NCI-H2171 (cell line): ENCODE measurements at regions not wholly inside any gene's neighbourhood (a gene's known extent, or its start where the extent isn't known, plus 50 kb on each side); places are given as distances from the start of the nearest gene placed in this dataset.

Experiments
- DNase-seq: peaks from one replicate; lab custom pipeline; 2025; lab: John Stamatoyannopoulos, UW

DNA sequence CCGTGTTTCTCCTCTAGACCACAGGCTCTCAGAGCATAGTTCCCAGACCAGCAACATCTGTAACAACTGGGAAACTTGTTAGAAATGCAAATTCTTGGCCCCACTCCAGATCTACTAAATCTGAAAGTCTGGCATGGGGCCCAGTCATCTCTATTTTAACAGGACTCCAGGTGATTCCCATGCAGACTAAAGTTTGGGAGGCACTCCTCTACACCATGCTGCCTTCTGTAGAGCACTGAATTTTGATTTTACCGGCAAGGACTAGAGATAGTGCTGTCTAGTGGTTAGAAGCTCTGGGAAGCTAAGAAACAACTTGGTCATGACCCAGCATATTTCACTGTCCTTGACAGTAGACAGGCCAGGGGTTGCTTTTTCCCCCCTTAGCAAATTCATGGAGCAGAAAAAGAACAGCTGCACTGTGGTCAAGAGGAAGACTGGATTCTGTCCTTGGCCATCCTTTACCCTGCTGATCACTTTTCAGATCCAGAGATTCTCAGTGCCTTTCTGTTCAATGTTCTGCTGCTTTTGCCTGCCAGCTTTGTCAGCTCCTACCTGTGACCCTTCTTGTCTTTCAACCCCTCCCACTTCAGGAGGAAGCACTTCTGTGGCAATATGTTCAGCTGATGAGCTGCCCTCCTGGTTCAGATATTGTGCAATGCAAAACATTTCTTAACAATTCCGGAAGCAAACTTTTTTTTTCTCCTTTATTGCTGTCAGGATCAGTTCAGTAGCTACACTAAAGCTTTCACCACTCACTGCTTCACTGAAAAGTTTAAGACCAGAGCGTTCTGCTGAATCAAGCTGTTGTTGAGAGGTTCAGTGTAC is 133.8 kb upstream of the NUDT4 start:
- DNase-seq, result peak; percentile 16

DNA sequence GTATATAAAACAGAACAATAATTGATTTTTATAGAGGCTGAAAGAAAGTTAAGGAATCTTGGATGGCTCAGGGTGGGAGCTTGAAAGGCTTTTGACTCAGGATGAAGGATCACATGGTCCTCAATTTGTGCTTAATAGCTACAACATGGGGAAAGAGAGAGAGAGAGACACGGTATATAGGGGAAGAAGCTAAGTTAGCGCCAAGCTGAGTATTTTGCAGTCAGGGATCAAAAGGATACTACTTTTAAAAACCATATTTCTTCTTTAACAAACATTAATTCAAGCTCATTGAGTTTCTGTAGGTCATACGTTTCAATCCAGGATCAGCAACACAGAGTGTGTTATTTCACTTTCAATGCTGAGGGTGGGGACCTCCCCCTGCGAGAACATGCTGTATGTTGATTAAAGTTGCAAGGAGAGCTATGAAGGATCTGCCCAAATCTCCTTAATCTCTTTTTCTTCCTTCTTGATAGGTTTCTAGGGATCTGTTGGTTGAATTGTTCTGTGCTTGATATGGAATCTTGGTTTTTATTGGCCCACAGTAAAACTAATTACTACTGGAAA is 133.1 kb upstream of the NUDT4 start:
- DNase-seq, result no peak

DNA sequence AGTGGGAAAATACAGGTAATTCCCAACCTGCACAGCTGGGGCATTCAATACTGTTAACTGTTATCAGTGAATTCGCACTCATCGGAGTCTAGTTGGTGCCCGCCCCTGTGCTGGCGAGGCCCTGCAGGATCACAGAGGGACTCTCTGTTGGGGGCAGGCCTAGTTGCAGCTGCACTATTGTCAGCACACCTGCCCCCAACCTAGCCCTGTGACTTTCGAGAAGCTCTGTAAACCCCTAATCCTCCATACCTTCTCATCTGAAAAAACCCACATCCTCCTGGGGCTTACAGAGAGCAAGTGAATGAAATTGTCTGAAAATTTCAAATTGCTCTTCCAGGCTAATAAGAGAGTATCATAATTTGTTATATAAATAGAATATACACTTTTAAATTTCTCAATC is 132.2 kb upstream of the NUDT4 start:
- no peak for DNase-seq

DNA sequence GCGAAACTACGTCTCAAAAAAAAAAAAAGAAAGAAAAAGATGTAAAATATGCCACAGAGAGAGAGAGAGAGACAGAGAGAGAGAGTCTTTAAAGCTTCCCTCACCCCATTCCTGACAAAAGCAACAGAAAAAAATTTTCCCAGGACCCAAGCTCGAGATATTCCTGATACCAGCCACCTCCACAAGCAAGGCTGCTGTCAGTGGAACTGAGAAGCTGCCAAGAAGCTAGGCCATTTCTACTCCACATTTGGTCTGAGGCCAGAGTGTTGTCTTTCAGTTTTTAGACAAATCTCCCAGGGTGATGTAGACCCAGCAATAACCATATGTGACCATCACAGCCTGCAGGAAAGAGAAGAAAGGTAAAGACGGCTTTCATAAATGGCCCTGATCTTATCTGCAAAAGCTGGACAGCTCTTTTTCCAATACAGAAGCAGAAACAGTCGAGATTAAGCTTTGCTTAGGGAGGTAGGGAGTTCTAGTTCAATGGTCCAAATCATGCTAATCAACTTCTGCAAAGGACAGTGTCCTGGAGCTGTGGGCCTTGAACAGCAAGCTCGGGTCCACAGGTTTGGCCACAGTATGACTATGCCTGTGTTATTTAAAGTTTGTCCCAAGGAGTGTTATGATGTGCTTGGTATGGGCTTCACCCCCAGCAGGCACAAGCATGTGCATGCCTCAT is 130.3 kb upstream of the NUDT4 start:
- DNase-seq, result no peak

DNA sequence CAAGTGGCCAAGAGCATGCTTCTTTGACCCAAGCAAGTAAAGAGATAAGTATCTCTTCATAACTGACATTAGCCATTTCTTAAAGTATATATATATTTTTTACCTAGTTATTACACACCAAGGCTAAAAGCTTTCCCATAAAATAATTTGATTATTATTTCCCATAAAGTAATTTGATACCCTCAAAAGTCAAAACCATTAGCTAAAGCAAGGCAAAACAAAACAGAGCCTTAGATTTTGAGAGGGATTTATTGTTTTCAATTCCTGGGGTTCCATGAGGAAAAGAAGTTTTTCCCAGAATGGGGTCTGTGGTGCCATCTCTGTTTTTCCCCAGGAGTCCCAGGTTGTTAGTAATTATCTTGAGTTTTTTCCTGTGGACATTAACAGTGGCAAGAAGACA is 125.5 kb upstream of the NUDT4 start:
- DNase-seq, result no peak

DNA sequence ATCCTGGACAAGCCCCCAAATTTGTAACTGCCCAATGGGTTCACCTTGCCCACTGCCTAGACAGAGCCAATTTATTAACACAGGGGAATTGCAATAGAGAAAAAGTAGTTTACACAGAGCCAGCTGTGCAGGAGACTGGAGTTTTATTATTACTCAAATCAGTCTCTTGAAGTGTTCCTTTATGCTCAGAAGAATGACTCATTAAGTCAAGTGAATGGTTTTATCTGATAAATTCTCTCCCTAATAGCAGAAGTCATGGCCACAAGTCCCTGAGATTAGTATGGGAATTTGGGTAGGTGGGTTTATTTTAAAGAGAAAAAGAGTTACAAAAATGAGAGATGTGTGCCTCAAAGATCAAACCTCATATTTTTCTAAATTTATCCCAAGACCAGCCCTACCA is 122.8 kb upstream of the NUDT4 start:
- no peak for DNase-seq

DNA sequence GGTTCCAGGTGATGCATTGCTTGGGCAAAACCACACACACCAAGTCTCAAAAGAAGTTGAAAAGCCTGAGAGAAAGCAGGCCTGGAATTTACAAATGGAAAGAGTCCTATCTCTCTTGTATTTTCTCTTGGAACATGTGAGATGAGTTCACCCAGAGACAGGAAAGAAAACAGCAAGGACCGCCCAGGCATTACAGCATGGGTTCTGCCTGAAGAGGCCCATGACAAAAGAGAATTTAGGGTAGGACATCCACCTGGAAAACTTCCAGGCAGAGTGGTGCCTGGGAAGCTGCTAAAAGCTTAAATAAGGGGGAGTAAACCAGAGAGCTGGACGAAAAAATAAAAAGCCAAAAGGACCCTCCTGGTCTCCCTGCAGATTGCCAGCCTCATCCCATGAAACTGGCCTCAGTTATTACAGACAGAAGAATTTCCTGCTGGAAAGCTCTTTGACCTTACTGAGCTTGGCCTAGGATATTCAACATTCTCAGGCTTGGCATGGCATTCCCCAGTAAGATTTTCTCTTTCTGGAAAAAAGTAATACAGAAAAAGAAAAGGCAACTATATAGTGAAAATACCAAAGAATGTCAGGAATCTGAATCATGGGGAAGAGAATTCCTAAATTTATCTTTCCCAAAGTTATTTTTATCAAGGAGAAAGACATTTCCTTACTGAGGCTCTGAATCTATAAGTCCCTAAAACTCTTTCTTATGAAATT is 121.3 kb upstream of the NUDT4 start:
- DNase-seq, result no peak

DNA sequence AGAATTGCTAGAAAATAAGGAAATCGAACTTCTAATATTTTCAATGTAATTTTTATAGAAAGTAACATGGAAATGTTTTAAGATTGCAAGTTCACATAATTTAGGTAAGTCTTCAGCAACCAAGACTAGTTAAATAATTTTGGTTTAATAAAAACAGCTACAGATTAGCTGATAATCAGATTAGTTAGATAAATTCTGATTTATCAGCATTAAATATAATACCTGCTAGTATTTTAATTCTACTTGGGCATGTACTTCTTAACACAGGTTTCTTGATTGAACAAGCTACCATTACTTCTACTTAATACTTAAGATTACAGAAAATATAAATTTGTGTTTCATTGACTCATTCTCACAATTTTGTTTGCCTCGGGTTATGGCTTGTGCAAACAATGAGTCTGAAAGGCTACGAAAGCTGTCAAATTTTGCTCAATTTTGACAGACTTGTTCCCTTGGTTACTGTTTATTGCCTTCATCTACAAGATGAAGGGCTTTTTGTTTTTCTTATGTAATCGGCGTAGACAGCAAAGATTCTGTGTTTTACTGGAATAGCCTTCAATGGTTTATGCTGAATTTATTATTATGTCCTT is 116.1 kb upstream of the NUDT4 start:
- DNase-seq, result no peak

DNA sequence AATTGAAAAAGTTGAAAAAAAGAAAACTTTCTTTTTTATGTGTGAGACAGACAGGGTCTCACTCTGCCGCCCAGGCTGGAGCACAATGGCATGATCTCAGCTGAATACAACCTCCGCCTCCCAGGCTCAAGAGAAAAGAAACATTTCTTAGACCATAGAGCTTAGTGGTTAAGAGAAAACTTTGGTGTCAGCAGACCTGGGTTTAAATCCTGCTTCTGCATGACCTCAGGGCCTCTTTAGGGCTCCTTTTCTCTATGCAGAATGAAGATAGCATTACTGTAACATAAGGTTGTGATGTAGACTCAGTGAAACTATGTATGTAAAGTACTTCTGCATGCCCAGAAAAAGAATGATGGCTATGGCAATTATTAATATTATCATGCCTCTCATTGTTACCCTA is 104.7 kb upstream of the NUDT4 start:
- DNase-seq, result no peak

DNA sequence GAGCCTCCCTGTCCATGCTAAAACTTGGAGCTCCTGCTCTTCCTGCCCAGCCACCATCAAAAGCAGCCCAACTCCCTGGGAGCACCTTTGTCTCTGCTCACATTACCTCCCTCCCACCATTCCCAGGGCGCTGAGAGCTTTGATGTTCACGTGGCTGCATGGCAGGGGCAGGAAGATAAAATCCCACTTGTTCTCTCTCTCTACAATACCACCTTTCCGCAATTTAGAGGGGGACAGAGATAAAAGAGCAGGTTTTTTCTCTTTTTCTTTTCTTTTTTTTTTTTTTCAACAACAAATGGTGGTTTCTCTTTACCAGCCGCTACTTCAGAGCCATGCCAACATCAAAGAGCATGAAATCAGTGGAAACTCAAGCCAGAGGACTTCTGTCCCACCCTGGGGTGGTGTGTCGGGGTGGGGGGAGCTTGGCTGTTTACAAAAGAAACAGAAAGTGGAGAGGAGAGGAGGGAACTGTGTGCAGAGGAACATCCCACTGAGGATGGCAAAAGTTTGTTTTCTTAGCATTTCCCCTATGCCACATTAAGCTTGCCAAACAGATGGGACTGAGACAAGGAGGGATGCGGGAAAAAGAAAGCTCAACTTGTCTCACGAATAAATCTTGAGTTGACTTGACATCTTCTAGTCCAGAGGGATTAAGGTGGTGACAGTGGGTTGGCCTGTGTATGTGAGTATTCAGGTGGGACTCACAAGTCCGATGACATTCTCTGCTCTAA is 103.7 kb upstream of the NUDT4 start:
- DNase-seq, result no peak

DNA sequence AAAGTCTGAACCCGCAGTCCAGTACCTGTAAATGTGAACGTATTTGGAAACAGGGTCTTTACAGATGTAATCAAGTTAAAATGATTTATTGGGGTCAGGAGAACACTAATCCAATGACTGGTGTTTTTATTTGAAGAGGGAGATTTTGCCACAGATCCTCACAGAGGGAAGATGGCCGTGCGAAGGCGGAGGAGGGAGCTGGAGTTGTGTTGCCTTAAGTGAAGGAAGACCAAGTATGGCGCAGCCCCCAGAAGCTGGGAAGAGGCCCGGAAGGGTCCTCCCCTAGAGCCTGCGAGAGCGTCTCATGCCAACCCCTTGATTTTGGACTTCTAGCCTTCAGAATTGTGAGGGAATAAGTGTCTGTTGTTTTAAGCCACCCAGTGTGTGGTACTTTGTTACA is 102.8 kb upstream of the NUDT4 start:
- DNase-seq, result no peak

DNA sequence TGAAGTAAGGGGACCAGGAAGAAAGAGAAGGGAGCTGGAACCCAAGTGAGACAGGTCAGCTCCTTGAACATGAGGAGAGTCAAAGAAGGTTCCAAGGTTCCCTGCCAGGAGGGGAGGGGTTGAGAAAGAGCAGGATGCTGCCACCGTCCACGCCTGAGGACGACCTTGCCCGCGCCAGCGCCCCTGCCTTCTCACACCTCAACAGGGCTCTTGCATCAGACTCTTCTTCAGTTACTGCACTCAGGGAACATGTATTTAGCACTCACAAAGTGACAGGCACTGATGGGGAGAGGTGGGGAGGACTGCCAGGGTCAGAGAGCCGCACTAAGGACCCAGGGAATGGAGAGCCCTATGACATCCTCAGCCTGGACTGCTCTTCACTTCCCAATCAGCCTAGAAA is 102.1 kb upstream of the NUDT4 start:
- no peak for DNase-seq

DNA sequence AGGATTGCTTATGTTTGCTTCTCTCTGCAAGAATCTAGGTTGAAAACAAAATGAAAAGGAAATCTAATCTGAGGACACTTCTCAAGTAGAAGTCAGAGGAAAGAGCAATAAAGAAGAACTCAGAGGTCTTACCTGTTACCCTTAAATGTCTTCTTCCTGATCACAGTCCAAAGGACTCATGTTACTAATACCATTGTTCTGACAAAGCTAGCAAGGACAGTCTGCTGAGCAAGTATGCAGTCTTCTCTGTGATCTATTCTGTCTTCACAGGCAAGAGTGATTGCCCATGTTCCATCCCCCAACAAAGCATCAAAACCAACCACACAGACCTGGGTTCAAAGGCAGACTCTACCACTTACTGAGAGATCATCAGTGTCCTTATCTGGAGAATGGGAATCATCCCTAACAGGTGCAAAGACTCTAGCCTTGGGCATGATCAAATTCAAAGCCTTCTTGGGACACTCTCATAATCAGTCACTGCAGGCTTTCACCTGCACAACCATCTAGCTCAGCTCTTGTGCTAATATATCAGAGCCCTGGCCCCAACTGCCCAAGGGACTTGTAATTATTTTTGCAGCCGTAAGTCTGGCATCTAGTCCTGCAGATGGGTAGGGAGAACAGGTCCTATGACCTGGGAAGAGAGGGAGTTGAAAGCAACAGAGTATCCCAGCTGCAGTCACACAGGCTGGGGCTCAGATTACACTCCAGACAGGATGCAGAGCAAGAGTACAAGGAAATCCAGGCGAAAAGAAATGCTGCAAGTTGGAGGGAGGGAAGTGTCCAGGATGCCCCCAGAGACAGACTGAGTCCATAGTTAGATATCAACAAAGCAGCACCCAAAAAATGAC is 97.9 kb upstream of the NUDT4 start:
- peak; percentile 61 for DNase-seq

DNA sequence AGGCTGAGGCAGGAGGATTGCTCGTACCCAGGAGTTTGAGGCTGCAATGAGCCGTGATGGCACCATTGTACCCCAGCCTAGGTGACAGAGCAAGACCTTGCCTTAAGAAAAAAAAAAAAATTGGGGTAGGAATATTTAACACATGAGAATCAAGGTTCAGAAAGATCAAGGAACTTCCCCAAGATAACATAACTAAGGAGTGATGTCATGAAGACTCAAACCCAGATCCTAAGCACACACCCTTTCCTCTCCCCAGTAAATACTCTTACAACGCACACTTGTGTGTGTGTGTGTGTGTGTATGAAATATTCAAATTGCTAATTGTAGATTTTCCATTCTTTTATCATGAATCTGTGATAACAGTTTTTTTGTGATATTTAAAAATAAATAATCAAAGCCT is 90.6 kb upstream of the NUDT4 start:
- DNase-seq, result no peak

DNA sequence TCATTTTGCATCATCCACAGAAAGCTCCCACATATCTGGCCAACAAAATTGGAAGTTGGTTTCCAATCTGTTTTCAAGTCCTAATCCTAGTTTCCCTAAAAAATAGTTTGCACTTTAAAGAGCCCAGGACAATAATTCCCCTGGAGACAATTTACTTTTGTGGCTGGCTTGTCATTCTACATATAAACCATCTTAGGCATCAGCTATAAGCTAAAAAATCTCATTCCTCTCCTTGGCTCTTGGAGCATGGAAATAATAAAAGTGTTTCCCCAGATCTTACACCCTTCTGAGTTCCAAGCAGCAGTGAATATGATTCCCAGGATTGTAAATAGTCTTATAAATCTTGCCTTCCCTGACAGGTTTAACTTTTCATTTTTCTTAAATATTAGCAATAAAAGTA is 89.1 kb upstream of the NUDT4 start:
- no peak for DNase-seq

DNA sequence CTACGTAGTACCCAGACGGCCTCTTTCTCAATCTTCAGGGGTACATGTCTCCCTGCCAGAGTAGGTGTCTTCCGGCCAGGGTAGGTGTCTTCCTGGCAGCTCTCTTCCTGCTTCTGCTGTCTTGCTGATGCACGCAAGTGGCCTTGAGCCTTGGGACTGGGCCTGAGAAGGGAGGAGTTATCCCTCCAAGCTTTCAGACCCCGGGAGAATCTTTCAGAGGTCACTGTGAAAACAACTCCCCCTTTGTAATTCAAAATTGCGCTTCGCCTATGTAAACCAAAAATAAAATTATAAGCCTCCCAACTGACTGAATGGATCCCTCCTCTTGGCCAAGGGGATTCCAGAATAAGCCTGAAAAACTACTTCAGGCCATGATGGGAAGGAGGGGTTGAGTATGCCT is 87.3 kb upstream of the NUDT4 start:
- DNase-seq, result no peak

DNA sequence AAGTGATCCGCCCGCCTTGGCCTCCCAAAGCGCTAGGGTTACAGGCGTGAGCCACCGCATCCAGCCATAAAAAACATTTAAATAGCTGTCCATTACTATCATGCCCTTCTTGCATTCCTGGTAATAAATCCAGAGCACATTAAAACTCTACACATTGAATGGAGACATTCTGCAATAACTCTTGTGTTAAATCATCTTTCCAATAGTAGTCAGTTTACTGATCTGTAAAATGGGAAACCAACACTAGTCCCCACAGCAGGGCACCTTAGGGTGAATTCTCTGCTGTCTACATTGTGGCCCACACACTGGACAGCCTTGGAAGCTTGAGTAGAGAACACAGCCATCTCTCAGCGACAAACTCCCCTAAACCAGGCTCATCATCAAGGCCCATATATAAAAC is 85.5 kb upstream of the NUDT4 start:
- DNase-seq, result no peak

DNA sequence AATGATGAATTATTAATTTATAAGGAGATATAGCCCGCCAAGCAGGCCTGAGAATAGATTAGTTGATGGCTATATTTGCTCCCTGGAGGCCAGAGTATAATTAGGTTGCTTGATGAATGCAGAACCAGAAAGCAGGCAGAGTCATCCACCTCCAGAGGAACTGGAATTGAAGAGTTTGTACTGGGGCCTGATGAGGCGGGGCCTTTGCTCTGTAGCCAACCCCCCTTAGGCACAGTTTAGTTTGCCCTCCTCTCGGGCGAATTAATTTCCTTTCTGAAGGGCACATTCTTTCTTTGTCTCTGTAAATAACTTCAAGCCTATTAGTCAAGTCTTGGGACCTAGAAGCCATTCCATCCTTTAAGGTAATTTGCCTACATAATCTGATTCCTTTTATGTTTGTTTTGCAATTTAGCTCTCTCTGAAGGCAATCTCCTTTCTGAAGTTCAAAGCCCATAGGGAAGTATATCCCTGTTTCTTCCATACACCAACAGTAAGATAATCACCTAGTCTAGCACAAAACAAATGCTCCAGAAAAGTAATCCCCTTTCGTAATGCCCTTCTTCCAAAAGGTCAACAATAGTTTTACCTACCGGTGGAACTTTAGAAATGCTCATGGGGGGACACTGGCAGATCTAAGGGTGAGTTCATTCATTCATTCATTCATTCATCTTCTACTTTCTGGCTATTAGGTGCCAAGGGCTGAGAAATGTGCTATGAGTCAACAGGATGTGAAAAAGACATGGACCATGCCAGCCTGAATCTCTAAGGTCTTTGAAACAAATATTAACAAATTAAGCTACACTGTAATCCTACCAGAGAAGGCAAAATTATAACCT is 84.8 kb upstream of the NUDT4 start:
- no peak for DNase-seq

DNA sequence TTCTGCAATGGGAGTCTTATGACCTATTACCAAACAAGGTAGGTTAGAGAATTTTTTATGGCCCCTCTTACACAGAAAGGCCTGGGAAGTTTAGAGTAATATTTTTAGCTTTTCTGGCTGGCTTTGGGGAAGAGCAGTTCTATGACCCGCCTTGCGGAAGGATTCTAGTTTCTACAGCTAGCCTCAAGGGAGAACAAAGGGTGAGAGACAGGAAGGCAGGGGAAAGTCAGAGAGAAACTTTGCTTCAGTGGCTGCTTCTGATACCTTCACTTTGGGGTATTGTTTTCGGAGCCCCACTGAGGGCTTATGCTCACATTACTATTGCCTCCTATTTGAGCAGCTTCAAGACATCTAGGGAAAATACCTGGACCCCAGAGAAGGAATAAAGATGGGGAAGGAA is 80.7 kb upstream of the NUDT4 start:
- no peak for DNase-seq

DNA sequence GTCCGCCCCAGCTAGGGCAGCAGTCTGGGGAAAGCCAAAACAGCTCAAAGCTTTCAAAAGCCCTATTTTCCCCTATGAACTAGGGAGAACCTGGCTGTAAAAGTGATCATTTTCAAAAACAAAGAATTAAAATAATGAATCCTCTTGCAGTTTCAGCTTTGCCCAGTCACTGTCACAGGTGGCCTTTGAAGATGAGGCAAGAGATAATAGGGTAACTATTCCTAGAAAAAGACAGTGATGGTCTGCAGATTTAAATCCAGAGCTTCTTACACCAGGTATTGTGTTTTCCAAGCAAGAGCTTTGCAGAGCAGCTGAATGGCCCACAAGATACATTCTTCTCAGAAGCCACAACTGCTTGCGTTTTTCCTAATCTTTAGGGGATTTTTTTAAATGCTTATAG is 80.2 kb upstream of the NUDT4 start:
- no peak for DNase-seq
